SIG-M5 treated with dmso at 0.1 percent for 504 hours (cell line): ENCODE measurements at regions not wholly inside any gene's neighbourhood (a gene's known extent, or its start where the extent isn't known, plus 50 kb on each side); places are given as distances from the start of the nearest gene placed in this dataset.

Experiments
- DNase-seq: peaks from one replicate; lab custom pipeline; 2025; ENCODE audit not compliant: unreplicated experiment; lab: John Stamatoyannopoulos, UW

DNA sequence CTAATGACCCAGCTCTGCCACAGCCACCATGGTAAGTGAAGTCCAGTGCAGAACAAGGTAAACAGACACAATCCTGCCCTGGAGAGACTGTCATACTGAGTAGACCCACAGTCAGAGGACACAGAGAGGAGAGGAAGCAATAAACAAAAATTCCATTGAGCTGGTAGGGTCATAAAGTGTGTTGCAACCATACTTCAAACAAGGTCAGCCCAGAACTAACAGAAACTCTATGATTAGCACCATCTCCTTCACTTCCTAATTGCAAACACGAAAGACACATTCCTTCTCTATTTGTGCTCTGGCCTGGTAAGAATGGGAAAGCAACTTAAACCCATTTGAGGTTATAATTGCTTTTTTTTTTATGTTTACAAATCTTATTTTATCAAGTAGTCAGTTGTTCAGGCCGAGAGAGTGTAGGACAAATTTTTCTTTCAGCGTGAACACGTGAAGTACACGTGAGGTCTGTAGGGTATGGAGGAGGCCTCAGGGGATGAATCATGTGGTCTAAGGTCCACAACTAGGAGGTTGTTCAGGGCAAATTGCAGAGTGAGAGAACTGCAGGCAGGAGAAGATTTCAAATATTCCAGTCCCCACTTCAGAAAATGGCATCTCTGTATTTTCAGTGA, 71.4 kb upstream of the GLS start:
- peak; percentile 86 for DNase-seq

DNA sequence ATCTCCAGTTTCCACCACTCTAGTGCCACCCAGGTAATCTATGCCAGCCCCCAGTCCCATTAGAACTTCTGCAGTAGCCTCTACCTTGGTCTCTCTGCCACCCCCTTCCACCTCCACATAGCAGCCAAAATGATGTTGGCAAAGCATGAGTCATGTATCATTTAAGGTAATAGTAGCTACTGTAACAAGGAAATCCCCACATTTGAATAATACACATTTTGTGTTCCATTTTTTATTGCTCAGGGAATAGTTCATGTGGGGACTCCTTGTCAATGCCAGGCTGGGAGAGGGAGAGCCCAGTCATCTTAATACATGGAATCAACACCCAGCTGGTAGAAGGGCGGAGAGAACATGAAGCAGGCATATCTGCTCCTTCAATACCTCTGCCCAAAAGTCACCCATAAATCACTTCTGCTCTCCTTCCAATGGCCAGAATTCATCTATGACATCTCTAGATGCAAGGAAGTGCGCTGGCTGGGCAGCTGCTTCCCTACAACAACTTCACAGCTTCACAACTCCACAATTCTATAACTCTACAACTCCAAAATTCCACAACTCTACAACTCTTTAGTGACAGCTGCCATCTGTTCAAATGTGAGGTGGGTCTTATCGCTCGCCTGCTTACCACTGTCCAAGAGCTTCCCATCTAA, 70.6 kb upstream of the GLS start:
- no peak for DNase-seq

DNA sequence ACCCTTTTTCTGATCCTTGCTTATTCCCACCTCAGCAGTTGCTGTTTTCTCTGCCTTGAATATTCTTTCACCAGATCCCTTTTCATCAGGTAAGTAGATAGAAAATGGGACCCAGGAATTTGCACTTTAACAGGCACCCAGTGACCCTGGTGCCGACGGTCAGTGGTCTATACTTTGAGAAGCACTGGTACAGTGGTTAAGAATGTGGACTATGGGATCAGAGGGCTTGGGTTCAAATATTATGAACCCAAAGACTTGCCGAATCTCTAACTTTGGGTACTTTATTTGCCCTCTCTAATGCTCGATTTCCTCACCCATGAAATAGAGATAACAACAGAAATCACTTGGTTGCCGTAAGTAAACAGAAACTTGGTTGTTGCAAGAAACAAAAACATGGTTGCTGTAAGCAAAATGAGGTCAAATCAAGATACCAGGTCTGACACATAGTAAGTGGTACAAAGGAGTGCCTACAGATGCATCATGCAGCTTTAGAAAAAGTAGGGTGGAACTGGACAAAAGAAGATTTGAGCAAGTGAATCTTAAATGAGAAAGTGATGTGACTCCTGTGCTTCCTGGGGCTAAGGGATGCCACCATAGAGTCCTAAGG, 69.5 kb upstream of the GLS start:
- DNase-seq, result no peak

DNA sequence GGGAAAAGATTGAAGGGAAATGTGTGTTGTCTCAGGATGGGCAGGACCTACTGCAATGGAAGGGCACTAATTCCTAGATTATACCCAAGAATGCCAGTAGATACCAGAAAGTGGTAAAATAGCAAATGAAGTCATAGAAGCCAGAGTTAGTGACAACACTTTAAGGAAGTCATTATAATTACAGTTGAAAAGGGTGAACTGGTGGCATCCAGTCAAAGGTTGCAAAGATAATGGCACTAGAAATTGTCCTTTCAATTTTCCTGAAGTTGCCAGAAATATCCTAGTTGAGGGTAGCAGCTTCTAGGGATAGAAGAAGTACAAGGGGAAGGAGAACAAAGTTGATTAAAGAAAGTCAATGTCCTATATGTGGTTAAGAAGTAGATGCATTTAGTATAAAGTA, 68.8 kb upstream of the GLS start:
- DNase-seq, result no peak

DNA sequence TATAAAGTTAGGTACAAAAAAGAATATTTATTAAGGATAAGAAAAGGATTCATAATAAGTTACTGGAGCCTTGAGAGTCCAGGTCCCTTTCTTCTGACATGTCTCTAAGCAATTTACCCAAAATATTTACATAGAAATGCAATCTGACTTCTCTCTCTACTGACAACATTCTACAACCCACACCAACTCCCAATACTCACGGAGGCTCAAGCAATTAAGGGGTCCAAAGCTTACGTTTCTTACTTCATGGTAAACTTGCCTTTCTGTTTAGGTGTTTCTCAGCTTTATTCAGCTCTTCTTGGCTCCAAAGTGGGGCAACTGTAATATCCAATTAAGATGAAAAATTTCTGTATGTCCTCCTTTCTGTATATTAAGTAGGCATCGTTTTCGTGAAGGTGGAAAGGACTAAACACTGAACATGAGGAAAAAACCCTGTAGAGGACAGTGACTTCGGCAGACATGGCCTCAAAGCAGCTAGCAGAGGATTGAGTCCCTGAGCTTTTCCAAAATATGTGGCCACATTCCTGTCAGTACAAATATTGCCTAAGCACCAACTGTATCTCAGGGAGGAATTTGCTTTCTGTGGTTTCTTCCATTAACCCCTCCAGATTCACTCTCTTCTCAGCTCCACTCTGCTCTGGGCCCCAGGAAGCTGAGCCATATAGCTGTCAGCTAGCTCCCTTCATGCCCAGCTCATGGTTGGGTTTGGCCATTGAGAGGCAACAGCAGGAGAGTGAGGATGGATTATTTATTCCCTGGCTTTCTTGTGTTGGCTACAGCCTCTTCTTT, 67.9 kb upstream of the GLS start:
- DNase-seq, result no peak

DNA sequence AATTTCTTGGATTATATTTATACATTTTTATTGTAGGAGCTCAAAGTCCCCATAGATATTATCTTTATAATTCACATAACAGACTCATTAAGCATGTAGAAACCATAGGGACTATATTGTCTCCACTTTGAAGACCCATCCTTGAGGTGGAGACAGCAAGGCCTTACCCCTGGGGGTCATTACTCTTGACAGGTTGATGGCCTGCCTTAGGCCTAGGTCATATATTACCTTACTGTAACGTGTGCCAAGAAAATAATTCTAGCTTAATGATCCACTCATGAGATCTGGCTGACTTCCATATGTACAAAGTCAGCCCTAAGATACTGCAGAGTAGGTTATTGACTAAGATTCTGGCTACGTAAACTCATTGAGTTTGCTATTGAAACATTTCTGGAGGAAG, 65.4 kb upstream of the GLS start:
- no peak for DNase-seq

DNA sequence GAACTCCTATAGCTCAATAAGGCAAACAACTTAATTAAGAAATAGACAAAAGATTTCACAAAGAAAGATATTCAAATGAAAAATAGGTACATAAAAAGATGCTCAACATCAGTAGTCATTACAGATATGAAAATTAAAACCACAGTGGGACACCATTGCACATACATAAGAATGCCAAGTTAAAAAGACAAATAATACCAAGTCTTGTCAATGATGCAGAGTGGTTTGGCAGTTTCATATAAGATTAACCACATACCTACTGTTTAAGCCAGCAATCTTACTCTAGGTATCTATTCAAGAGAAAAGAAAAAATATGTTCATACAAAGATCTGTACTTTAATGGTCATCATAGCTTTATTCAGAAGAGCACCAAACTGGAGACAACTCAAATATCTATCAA, 63.5 kb upstream of the GLS start:
- DNase-seq, result no peak

DNA sequence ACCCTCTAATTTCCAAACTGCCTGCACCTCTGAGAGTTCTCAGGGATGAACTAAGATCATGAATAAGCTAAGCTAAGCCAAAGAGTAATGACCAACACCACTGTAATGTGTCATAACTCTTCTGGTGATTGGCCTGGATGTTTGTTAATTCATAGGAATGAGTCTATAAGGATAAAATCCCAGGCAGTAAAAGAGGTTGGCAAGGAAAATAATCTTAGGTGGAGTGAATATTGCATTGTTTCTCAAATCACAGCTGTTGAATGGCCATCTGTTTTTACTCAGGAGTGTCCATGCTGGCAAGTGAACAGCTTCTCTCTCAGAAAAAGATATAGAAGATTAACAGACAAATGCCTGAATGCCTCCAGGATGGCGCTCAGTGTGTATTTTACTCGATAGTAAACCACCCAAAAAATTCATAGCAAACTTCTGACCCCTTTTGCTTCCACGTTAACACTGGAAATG, 60.8 kb upstream of the GLS start:
- no peak for DNase-seq

DNA sequence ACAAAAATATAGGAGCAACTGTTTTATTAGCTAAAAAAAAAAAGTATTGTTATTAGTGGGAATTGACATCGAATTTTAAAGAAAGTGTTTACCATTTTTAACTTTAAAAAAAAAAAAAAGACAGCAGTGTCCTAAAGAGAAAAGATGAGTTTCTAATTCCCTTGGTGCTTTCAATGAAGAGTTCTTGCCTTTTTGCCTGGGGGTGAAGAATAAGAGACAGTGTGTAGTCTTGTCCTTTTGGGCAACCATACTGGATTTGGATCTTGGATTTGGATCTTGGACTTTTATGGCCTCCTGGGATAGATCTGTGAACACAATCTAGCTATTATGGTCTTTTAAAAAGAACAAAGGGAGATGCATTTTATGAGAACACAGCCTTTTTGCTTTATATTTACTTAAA, 60.2 kb upstream of the GLS start:
- DNase-seq, result no peak

DNA sequence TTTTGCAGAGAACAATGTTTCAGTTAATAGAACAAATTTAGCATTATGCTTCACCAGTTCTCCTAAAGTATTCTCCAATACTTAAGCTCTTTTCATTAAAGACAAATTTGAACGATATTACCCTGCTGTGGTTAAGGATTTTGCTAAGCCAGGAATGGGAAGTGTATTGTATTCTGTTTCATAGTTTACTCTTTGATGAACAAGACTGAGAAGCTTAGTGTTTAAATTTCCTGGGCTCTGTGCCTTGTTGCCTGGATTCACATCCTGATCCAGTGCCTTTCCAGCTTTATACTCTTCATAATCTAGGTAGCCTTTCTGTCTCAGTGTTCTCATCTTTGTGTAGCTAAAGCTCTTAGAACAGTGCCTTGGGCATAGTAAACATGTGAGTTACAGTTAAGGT, 58.6 kb upstream of the GLS start:
- DNase-seq, result no peak

DNA sequence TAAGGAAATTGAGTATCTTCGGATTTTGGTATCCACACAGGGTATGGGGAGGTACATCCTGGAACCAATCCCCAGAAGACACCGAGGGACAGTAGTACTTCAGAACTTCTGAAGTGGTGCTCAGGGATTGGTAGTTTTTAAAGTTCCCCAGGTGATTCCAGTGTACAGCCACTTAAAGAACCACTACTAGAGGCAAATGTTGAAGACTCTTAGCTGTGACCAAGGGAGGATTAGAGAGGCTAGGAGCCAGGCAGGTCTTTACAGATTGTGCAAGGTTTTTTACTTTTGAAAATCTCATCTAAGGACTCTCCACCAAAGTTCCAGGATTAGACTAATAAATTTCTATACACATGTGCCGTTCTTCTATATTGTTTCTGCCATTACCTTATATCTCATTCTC, 52.9 kb upstream of the GLS start:
- no peak for DNase-seq

DNA sequence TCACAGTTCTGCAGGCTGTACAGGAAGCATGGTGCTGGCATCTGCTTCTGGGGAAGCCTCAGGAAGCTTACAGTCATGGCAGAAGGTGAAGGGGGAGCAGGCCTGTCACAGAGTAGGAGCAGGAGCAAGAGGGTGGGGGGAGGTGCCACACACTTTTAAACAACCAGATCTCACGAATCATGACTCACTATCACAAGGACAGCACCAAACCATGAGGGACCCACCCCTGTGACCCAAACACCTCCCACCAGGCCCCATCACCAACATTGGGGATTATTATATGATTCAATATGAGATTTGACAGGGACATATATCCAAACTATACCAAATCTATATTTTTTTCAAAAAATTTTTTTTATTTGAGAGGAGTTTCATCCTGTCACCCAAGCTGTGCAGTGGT, 51.0 kb upstream of the GLS start:
- DNase-seq, result no peak
